A673 (cell line): ENCODE measurements at regions not wholly inside any gene's neighbourhood (a gene's known extent, or its start where the extent isn't known, plus 50 kb on each side); places are given as distances from the start of the nearest gene placed in this dataset.

Source experiments
- CTCF ChIP-seq: fragments of 300-800, 200-600 bp; sonication (generic); conservative IDR thresholded peaks from 2 replicates; pipeline ENCODE4 v1.5.1; 2017; ENCODE audit warnings: low read depth, mild to moderate bottlenecking, antibody characterized with exemption, low read length, moderate library complexity, mixed read lengths
- EZH2 ChIP-seq: fragments of 200-600 bp; sonication (generic); IDR thresholded peaks from 2 replicates; pipeline ENCODE4 v1.6.1; 2017; ENCODE audit warnings: borderline replicate concordance, low read depth, mild to moderate bottlenecking, mixed read lengths, antibody characterized with exemption, low read length; ENCODE audit not compliant: poor library complexity, severe bottlenecking

- TF ChIP-seq CTCF (no peak), EZH2 (no peak)
Measured at GRCh38 chr7:110065121-110065520, 1025.8 kb upstream of the LRRN3 start.
